ENCODE measurements at regions not wholly inside any gene's neighbourhood (a gene's known extent, or its start where the extent isn't known, plus 50 kb on each side); places are given as distances from the start of the nearest gene placed in this dataset.

DNA sequence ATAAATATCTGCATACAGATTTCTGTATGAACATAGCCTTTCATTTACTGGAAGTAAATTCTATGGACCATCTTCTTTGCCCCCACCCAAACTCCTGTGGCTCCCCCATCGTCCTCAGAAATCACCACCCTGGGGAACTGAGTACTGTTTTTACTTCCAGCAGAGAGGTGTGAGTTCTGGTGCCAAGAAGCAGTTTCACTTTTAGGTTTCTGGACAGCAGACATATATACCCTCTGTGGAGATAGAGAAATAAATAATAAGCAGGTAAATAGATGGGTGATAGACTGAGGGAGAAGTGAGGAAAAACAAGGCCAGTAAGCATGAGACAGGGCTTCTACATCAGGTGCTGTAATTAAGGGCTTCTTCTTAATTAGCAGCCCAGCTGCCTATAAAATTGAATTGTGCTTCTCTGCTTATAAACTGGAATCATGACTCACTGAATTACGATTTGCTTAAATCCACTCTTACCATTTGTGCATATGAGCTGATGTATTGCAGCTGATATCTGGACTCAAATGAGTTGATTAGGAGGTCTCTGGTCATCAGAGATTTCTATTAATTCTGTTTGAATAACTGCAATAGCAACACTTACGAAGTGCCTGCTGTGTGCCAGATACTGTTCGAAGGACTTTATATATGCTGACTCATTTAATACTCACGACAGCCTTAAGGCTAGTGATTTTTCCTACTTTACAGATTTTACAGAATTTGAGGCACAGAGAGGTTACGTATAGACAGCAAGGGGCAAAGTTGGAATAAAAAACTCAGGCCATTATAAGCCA lies 60.8 kb upstream of the DHX15 start:
- TF ChIP-seq, protein P1, sequence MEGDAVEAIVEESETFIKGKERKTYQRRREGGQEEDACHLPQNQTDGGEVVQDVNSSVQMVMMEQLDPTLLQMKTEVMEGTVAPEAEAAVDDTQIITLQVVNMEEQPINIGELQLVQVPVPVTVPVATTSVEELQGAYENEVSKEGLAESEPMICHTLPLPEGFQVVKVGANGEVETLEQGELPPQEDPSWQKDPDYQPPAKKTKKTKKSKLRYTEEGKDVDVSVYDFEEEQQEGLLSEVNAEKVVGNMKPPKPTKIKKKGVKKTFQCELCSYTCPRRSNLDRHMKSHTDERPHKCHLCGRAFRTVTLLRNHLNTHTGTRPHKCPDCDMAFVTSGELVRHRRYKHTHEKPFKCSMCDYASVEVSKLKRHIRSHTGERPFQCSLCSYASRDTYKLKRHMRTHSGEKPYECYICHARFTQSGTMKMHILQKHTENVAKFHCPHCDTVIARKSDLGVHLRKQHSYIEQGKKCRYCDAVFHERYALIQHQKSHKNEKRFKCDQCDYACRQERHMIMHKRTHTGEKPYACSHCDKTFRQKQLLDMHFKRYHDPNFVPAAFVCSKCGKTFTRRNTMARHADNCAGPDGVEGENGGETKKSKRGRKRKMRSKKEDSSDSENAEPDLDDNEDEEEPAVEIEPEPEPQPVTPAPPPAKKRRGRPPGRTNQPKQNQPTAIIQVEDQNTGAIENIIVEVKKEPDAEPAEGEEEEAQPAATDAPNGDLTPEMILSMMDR (IDR thresholded peaks at IDR 0.05) = no peak
- no peak for TF ChIP-seq POLR2A (IDR thresholded peaks at IDR 0.05)
- TF ChIP-seq POLR2AphosphoS5 (IDR thresholded peaks at IDR 0.05) = no peak
